ENCODE measurements at regions not wholly inside any gene's neighbourhood (a gene's known extent, or its start where the extent isn't known, plus 50 kb on each side); places are given as distances from the start of the nearest gene placed in this dataset.

- DNase-seq, result no peak
These were observed 140.1 kb upstream of the CPSF6 start for GRCh38 chr12:69099201-69099837.

GRCh38 chr12:69101505-69101904, 137.9 kb upstream of the CPSF6 start:
- DNase-seq, result no peak

- no peak for DNase-seq
These were observed 136.5 kb upstream of the CPSF6 start for GRCh38 chr12:69102856-69103255.

- no peak for DNase-seq
These were observed 134.0 kb upstream of the CPSF6 start for GRCh38 chr12:69105101-69105962.

GRCh38 chr12:69106482-69107118, 132.8 kb upstream of the CPSF6 start:
- no peak for DNase-seq

- no peak for DNase-seq
These were observed 131.8 kb upstream of the CPSF6 start for GRCh38 chr12:69107541-69107940.

- DNase-seq, result no peak
These were observed 131.3 kb upstream of the CPSF6 start for GRCh38 chr12:69108037-69108436.

- DNase-seq, result no peak
These were observed 126.8 kb upstream of the CPSF6 start for GRCh38 chr12:69112616-69113015.

GRCh38 chr12:69115099-69115498, 124.3 kb upstream of the CPSF6 start:
- DNase-seq, result no peak

DNA sequence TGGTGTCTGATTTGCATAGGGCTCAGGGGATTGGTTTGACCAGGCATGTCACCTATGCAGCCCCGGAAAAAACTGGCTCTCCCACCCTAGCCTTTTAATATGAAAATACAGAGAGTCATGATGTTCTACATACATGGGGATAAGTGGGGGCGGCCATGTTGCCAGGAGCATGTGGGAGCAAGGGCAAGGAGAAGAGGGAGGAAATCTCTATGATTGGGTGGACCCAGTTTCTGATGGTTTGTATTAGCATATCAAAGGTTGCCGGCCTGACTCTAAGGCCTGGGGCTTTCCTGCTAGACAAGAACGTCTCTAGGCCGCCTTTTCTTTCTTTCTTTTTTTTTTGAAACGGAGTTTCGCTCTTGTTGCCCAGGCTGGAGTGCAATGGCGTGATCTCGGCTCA, 123.4 kb upstream of the CPSF6 start:
- no peak for DNase-seq

DNA sequence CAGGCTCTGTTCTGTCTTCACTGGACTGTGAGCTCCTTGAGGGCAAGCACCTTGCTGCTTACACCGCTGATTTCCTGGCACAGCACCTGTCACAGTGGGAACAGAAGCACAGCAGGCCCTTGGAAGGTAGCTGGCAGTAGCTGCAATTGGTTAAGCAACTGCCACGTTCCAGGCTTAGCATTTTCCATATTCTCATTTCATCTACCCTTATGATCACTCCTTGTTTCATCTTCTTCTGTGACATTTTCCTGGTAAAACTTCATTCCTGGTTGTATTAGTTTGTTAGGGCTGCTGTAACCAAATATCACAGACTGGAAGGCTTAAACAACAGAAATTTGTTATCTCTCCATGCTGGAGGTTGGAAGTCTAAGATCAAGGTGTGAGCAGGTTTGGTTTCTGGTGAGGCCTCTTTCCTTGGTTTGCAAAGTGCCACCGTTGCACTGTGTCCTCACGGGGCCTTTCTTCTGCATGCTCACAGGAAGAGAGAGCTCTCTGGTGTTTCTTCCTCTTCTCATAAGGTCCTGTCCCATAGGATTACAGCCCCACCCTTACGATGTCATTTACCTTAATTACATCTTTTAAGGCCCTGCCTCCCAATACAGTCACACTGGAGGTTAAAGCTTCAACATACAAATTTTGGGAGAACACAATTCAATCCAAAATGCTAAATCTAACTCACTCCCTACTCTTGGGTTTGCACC, 121.7 kb upstream of the CPSF6 start:
- no peak for DNase-seq

- DNase-seq, result no peak
These were observed 120.9 kb upstream of the CPSF6 start for GRCh38 chr12:69118516-69118915.

DNA sequence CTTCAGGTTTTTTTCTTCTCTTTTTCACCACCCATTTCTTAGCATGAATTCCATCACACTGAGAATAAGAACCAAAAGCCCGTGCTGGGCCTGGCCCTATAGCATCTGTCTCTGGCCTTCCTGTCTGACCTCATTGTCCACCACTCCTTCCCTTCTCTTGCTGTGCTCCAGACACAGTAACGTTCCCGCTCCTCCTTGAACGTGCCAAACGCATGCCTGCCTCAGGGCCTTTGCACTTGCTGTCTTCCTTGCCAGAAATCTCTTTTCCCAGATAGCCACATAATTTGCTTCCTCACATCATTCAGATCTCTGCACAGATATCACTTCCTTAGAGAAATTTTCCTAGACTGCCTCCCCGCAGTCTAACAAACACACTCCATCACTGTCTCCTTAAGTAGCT, 119.6 kb upstream of the CPSF6 start:
- DNase-seq, result no peak

- DNase-seq, result no peak
These were observed 119.0 kb upstream of the CPSF6 start for GRCh38 chr12:69120354-69120753.

DNA sequence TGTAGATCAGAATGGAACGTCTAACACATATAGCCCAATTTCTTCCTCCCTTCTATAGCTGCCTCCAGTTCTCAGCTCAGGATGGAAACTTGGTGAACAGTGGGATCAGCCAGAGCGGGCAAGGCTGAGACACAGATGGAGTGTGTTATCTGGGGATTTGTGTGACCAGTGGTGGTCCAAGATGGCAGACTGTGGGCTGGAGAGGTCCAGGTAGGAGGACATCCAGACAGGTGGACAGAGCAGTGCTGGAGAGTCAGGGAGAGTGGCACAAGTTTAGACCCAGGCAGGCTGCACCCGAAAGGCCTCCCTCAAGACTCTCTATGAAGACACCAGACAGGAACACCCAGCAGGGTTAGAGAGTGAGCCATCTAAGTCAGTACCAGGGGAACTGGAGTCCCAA, 116.1 kb upstream of the CPSF6 start:
- DNase-seq, result no peak

- no peak for DNase-seq
These were observed 115.3 kb upstream of the CPSF6 start for GRCh38 chr12:69123919-69124638.

GRCh38 chr12:69129017-69129416, 110.4 kb upstream of the CPSF6 start:
- no peak for DNase-seq

DNA sequence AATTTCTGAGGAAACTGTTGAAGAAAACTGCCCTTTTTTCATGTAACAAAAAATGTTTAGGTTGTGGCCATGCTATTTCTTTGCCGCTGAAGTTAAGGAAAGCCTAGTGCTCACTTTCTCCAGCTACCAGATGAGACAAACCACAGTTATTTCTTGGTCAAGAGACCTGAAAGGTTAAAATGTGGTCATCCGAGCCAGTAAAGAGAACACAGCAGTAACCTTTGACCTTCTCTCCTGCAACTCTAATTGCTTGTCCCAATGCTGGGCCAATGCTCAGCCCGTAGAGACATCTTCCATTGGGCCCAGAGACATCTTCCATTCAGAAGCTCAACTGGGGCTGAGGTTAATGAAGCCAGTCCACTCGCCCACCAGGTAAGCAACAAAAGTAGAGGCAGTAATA, 109.8 kb upstream of the CPSF6 start:
- DNase-seq, result no peak

DNA sequence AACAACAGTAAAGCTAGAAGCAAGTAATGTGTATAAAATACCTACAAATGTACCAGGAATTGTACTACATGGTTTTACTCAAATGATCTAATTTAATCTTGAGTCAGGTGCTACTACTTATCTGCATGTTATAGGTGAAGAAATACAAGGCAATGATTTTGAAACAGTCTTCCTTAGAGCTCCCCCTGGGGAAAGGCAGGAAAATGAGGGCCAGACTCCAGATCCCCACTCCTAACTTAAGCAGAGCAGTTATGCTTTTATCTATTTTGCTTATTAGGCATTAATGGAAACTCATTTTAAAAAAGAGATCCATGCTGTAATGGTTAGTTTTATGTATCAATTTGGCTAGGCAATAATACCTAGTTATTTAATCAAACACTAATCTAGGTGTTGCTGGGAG, 109.3 kb upstream of the CPSF6 start:
- no peak for DNase-seq

- DNase-seq, result no peak
These were observed 108.3 kb upstream of the CPSF6 start for GRCh38 chr12:69131077-69131476.

DNA sequence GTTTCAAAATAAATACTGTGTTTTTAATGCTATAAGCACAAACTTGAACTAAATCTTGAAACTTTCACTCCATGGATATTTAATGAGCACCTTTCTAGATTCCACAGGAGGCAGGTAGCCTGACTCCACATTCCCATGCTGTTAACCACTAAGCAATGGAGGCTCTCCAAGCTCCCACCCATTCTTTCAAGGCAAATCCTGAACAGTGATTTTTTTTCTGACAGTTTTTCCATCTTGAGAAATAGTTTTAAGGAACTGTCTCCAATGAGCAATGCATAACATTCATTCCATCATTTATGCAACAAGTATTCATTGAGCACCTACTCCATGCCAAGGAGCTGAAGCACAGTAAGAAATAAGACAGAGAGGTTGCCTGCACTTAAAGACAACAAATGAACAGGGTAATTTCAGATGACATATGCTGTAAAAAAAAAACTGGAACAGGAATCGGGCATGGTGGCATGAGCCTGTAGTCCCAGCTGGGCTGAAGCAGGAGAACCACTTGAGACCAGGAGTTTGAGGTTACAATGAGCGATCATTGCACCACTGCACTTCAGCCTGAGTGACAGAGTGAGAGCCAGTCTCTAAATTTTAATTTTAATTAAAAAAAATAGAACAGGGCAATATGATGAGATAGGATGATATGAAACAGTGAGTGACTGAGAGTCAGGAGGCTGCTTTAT, 102.3 kb upstream of the CPSF6 start:
- no peak for DNase-seq

- no peak for DNase-seq
These were observed 98.3 kb upstream of the CPSF6 start for GRCh38 chr12:69141074-69141473.
